Pancreas (tissue), 10 donors: ENCODE measurements at regions not wholly inside any gene's neighbourhood (a gene's known extent, or its start where the extent isn't known, plus 50 kb on each side); places are given as distances from the start of the nearest gene placed in this dataset.

Experiments
- ATAC-seq, 4 donors: fragments of 200-7000 bp; cut with Tn5 transposase; one replicate each; pipeline versions ENCODE4 v1.8.0 to v1.9.1; 2020; ENCODE audit warnings: mild to moderate bottlenecking in 4 of 4, moderate library complexity in 4 of 4
- DNase-seq, 6 donors: peaks; one replicate each; pipeline ENCODE4 v3.0.0-alpha.2; 2020
- FAIRE-seq: peaks from 2 replicates; lab custom pipeline; 2012; peaks lifted over from hg19 to GRCh38; lab: Jason Lieb, UNC
- H3K27ac ChIP-seq, 4 donors: fragments of 200-600 bp; sonication (generic); 1 replicate in 3 of 4; 2 replicates in 1 of 4; pipeline versions ENCODE4 v1.5.0 to v1.8.0; 2020
- H3K27me3 ChIP-seq, 4 donors: fragments of 200-600 bp; one replicate each; pipeline ENCODE4 v1.8.0; 2021
- H3K36me3 ChIP-seq, 3 donors: fragments of 200-600 bp; sonication (generic) in 1 of 3; one replicate each; pipeline versions ENCODE4 v1.5.0 to v1.8.0; 2020 to 2021
- H3K4me1 ChIP-seq, 3 donors: fragments of 200-600 bp; one replicate each; pipeline ENCODE4 v1.8.0; 2021
- H3K4me3 ChIP-seq, 4 donors: fragments of 200-600 bp; sonication (generic) in 2 of 4; one replicate each; pipeline versions ENCODE4 v1.5.0 to v1.8.0; 2020 to 2021
- H3K9me3 ChIP-seq, 4 donors: fragments of 200-600 bp; one replicate each; pipeline ENCODE4 v1.8.0; 2021
- whole genome bisulfite sequencing, 2 donors: extraction: QIAGEN DNeasy Blood & Tissue Kit; methylation state at CpG; one replicate each; pipeline ENCODE4 v1.1.7; 2013; 5-methylcytosine and 5-hydroxymethylcytosine counted together
- intact Hi-C, 3 donors: fragments of 100-400 bp; cut with DNase I; formaldehyde crosslinking; loops; one replicate each; pipeline versions ENCODE4 v1.11.1 to v1.14.2; 2022
- TF ChIP-seq, protein P1 (sequence below), 4 donors: fragments of 200-600 bp; sonication (generic) in 3 of 4; IDR thresholded peaks; one replicate each; pipeline versions ENCODE4 v1.5.0 to v1.8.0; 2021; ENCODE audit warnings: antibody characterized with exemption in 4 of 4
- donor health status: healthy with polysubstance abuse.
- donor health status: DM: no; HTN: no; CAD: no; lungs with moderate emphysema.
- donor health status: DM: no; HTN: no; CAD: no.
- donor health status: control.
- donor health status: control.
- donor health status: Bipolar disorder and iron deficiency.
- donor health status: DM: yes; HTN: yes; CAD: no.
- donor health status: DM: no; HTN: no; CAD: no.
- donor health status: DM: no; HTN: no; CAD: no.
- donor health status: DM: yes; HTN: yes; CAD: no.

DNA sequence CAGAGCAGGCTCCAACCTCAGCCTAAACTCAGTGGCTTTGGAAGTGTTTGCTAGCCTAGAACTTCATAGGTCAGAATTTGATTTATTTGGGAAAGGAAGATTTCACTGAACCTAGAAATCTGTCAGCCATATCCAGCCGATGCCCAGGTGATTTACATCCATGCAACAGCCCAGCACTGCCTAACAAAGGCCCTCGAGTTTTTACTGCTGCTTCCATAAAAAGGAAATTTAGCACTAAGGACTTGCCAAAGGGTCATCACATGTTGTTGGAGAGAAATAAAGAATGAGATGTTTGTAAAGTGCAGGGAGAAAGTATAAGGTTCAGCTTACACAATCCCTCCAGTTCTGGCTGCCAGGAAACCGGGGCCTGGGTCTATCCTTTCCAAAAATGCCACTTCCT is 614.2 kb downstream of the BCL11A start:
- ATAC-seq = no peak
- Histone ChIP-seq H3K27me3 (no peaks in the 10 kb centered on the region), H3K9me3 (no peaks in the 10 kb centered on the region), H3K4me1 (no peaks in the 10 kb centered on the region), H3K27ac (no peak overlapping the region), H3K4me3 (no peak overlapping the region), H3K36me3 (no peaks in the 10 kb centered on the region)
- 75% methylated on average over 3 of the region's 3 CpGs for WGBS, 2 donors
- DNase-seq = no peak
- FAIRE-seq = no peak
- intact Hi-C loops = no loop called here
- TF ChIP-seq, protein P1, sequence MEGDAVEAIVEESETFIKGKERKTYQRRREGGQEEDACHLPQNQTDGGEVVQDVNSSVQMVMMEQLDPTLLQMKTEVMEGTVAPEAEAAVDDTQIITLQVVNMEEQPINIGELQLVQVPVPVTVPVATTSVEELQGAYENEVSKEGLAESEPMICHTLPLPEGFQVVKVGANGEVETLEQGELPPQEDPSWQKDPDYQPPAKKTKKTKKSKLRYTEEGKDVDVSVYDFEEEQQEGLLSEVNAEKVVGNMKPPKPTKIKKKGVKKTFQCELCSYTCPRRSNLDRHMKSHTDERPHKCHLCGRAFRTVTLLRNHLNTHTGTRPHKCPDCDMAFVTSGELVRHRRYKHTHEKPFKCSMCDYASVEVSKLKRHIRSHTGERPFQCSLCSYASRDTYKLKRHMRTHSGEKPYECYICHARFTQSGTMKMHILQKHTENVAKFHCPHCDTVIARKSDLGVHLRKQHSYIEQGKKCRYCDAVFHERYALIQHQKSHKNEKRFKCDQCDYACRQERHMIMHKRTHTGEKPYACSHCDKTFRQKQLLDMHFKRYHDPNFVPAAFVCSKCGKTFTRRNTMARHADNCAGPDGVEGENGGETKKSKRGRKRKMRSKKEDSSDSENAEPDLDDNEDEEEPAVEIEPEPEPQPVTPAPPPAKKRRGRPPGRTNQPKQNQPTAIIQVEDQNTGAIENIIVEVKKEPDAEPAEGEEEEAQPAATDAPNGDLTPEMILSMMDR (IDR thresholded peaks at IDR 0.05) = no peak

DNA sequence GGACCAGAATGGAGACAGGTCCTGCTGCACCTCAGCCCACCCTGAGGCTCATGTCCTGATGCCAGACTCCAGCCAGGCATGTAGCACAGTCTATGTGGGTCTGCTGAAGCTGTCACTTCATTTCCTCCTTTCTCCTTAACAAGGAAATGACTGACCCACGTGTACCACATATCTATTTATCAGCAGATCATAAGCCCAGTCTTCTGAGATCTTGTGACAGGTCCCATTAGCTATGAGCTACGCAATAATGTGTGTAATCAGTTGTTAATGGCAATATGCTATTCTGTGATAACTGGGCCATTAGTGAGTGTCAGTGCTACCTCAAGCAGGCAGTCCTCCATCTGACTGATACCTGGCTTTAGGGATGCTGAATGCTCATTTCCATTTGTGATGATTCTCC is 615.3 kb downstream of the BCL11A start:
- DNase-seq (no peak), FAIRE-seq (no peak), ATAC-seq (no peak)
- Histone ChIP-seq H3K4me1 (no peaks in the 10 kb centered on the region), H3K27ac (no peak overlapping the region), H3K4me3 (no peak overlapping the region), H3K9me3 (no peaks in the 10 kb centered on the region), H3K27me3 (no peaks in the 10 kb centered on the region), H3K36me3 (no peaks in the 10 kb centered on the region)
- 52% methylated on average over 2 of the region's 2 CpGs for WGBS, 2 donors
- intact Hi-C loops = no loop called here
- TF ChIP-seq, protein P1 (IDR thresholded peaks at IDR 0.05) = no peak

DNA sequence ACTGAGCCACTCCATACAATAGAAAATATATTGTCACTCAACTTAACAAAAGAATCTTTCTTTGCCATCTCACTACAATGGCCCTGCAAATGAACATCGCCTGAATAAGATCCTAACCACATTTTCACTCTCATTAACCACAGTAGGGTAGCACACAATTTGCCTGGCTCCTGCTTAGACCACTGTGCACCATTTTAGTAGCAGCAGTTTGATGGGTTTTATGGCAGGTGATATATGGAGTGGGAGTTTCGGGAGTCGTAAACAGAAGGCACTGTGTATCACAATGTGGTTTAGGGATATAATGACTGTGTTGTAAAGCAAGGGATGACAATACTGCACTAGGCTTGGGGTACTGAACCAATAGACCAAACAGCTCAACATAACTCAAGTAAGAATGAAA is 617.4 kb downstream of the BCL11A start:
- Histone ChIP-seq H3K36me3 (no peaks in the 10 kb centered on the region), H3K4me3 (no peak overlapping the region), H3K27ac (no peak overlapping the region), H3K27me3 (no peaks in the 10 kb centered on the region), H3K4me1 (no peaks in the 10 kb centered on the region), H3K9me3 (no peaks in the 10 kb centered on the region)
- ATAC-seq = no peak
- no peak for FAIRE-seq
- DNase-seq = no peak
- TF ChIP-seq, protein P1 (IDR thresholded peaks at IDR 0.05) = no peak
- 92 to 94% methylated on average over 3 of the region's 3 CpGs for WGBS, 2 donors
- intact Hi-C loops = no loop called here

DNA sequence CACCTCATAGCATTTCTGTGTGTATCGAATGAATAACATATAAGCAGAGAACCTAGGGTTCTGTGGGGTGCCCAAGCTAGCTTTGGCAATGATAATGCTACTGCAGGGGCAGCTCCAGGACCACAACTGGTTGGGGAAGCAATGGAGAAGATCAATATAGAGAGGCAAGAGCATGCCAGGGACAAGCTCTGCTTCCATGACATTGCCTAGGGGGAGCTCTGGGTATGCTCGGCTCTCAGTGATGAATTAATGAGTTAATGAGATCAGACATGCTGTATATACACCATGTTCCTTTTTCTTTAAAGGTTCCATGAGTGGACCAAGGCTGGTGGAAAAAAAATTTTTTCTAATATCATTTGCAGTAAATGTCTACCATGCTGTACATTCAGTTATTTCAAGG is 618.4 kb downstream of the BCL11A start:
- Histone ChIP-seq H3K4me1 (no peaks in the 10 kb centered on the region), H3K9me3 (no peaks in the 10 kb centered on the region), H3K27ac (no peak overlapping the region), H3K27me3 (no peaks in the 10 kb centered on the region), H3K36me3 (no peaks in the 10 kb centered on the region), H3K4me3 (no peak overlapping the region)
- DNase-seq (no peak), FAIRE-seq (no peak), ATAC-seq (no peak)
- TF ChIP-seq, protein P1 (IDR thresholded peaks at IDR 0.05) = no peak
- WGBS, 2 donors = 88 to 89% methylated on average over 2 of the region's 2 CpGs
- intact Hi-C loops = no loop called here

DNA sequence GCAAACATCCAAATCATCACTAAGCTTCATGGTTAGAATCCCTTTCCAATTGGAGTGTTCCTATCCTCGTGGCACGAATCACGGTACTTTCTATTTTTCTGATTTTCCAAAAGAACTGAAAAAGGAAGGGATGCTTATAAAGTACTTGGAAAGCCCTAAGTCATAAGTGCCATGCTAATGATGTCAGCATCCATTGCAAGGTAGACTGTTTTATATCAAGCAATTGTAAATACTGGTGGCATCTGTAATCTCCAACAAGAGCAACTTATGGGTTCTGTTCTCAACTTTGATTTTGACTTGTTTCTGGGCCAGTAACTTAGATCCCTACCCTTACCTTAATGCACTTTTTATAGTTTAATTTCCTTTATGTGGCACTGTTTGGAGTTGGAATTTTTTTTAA is 619.5 kb downstream of the BCL11A start:
- Histone ChIP-seq H3K9me3 (no peaks in the 10 kb centered on the region), H3K4me1 (no peaks in the 10 kb centered on the region), H3K4me3 (no peak overlapping the region), H3K36me3 (no peaks in the 10 kb centered on the region), H3K27ac (no peak overlapping the region), H3K27me3 (no peaks in the 10 kb centered on the region)
- intact Hi-C loops = no loop called here
- FAIRE-seq = no peak
- DNase-seq = no peak
- no peak for ATAC-seq
- TF ChIP-seq, protein P1 (IDR thresholded peaks at IDR 0.05) = no peak
- 96% methylated on average over 3 of the region's 3 CpGs for WGBS, 2 donors
